ENCODE measurements at regions not wholly inside any gene's neighbourhood (a gene's known extent, or its start where the extent isn't known, plus 50 kb on each side); places are given as distances from the start of the nearest gene placed in this dataset.
"Not testable (repeated sequence)": the region's sequence is repeated elsewhere in the genome, so short reads cannot be mapped to it uniquely, and the experiment has no call there.

DNA sequence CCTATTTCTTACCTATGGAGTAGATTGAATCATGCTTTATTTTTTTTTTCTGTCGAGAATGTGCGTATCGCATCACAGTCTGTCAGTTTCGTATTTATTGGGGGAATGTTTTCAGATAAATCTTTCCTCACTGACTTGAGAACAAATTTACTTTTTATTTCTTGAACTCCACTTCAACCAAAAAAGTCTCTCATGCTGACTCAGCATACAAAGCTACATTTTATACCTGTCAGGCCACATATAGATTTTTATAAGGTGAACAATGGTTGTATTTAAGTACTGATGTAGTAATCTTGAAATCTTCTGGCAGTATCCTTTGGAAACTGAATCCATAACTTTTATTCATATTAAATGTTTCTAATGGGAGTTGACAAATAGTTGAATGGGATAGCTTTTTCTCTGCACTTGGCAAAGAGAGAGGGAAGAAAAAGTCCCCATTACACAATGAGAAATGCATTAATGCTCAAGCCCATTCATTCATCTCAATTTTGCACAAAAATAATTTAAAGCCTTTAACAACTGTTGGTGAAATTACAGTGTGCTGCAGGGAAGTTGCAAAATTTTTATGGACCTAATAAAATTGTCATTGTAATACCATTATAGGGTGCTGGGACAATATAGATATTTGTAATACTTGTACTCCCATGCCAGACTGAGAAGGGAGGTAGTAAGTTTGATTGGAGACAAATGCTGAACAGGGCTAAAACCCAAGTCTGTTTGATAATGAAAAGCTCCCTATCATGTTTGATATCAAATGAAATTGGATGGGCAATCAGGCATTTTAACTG lies 367.6 kb downstream of the HLX start:
- ChIA-PET POLR2A (ENCODE audit: partially characterized antibody) (no interaction called here), CTCF (ENCODE audit: partially characterized antibody) (interaction anchor here (1.0 kb wide), 1 partner anchor 10 kb away, joined by 3 read pairs; no protein-coding TSS in a partner anchor)
- Mint-ChIP-seq H3K27me3 (peaks cover 1 to 13% of the 10 kb centered on the region in 2 donors), H3K4me1 (no peaks in the 10 kb centered on the region), H3K36me3 (no peaks in the 10 kb centered on the region), H3K4me3 (no peak overlapping the region), H3K27ac (no peak overlapping the region), H3K9me3 (peaks cover 0 to 3% (median 0%) of the 10 kb centered on the region in 8 donors)
- DNase-seq = no peak
- Histone ChIP-seq H3K36me3 (ENCODE audit: insufficient read depth, low read length) (no peaks in the 10 kb centered on the region), H3K4me1 (ENCODE audit: insufficient read depth, low read length) (no peaks in the 10 kb centered on the region), H3K27me3 (ENCODE audit: insufficient read depth, low read length) (no peaks in the 10 kb centered on the region), H3K9me3 (ENCODE audit: control insufficient read depth in 1 of 2, low read length in 2 of 2) (no peaks in the 10 kb centered on the region), H3K4me3 (ENCODE audit: low read length in 2 of 2) (no peak overlapping the region), H3K27ac (ENCODE audit: low read depth, low read length) (no peak overlapping the region)
- intact Hi-C loops (cut with micrococcal nuclease) = no loop called here

DNA sequence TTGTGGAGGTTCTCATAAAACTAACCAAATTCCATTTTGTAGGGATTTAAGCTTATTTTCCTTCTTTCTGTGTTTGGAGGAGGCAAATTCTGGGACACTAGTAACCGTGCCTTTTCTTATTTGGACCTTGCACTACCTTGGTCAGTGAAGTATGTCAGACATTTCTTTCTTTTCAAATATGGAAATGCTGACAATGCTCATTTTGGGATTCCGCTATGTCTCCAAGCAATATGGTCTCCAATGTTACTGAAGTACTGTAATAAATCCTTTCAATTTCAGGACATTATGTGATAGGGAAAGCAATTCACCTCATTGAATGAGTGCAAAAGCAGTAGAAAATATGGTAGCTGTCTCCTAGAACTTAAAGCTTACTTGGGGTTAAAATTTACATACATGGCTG lies 372.3 kb downstream of the HLX start:
- Mint-ChIP-seq H3K36me3 (no peaks in the 10 kb centered on the region), H3K9me3 (peaks cover 0 to 11% (median 0%) of the 10 kb centered on the region in 8 donors), H3K27me3 (peaks cover 0 to 9% of the 10 kb centered on the region in 2 donors), H3K4me1 (no peaks in the 10 kb centered on the region), H3K4me3 (no peak overlapping the region), H3K27ac (no peak overlapping the region)
- CTCF ChIA-PET (ENCODE audit: partially characterized antibody) = interaction anchor here (1.0 to 1.1 kb wide), 2 partner anchors 12 to 49 kb away, joined by 3 read pairs; no protein-coding TSS in a partner anchor
- H3K9me3 ChIP-seq (ENCODE audit: control insufficient read depth in 1 of 2, low read length in 2 of 2) = no peaks in the 10 kb centered on the region
- no peak overlapping the region for H3K4me3 ChIP-seq (ENCODE audit: low read length in 2 of 2)
- H3K27ac ChIP-seq (ENCODE audit: low read depth, low read length) = no peak overlapping the region
- intact Hi-C loops (cut with micrococcal nuclease) = no loop called here
- no peaks in the 10 kb centered on the region for H3K27me3 ChIP-seq (ENCODE audit: insufficient read depth, low read length)
- H3K4me1 ChIP-seq (ENCODE audit: insufficient read depth, low read length) = no peaks in the 10 kb centered on the region
- POLR2A ChIA-PET (ENCODE audit: partially characterized antibody) = no interaction called here
- no peaks in the 10 kb centered on the region for H3K36me3 ChIP-seq (ENCODE audit: insufficient read depth, low read length)
- DNase-seq = no peak

DNA sequence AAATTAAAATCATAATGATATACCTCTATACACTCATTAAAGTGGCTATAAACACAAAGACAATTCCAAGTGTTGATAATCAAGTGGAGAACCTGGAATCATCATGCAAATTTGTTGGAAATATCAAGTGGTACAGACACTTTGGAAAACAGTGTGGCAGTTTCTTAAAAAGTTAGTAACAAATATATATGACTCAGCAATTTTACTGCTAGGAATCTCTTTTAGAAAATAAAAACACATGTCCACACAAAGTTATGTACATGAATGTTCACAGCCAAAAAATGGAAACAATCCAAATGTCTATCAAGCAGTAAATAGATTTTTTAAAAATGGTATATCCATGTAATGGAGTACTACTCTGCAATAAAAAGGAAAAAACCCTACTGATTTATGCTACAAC lies 375.6 kb downstream of the HLX start:
- H3K9me3 Mint-ChIP-seq = peaks cover 0 to 31% (median 8%) of the 10 kb centered on the region in 8 donors
- intact Hi-C loops (cut with micrococcal nuclease) = no loop called here
- no peaks in the 10 kb centered on the region for H3K36me3 Mint-ChIP-seq
- peaks cover 0 to 4% of the 10 kb centered on the region in 2 donors for H3K27me3 Mint-ChIP-seq
- H3K9me3 ChIP-seq (ENCODE audit: control insufficient read depth in 1 of 2, low read length in 2 of 2) = no peaks in the 10 kb centered on the region
- no peak for DNase-seq
- POLR2A ChIA-PET (ENCODE audit: partially characterized antibody) = no interaction called here
- H3K4me3 Mint-ChIP-seq = no peak overlapping the region
- H3K4me3 ChIP-seq (ENCODE audit: low read length in 2 of 2) = no peak overlapping the region
- H3K27ac ChIP-seq (ENCODE audit: low read depth, low read length) = no peak overlapping the region
- H3K27me3 ChIP-seq (ENCODE audit: insufficient read depth, low read length) = no peaks in the 10 kb centered on the region
- H3K4me1 ChIP-seq (ENCODE audit: insufficient read depth, low read length) = no peaks in the 10 kb centered on the region
- H3K27ac Mint-ChIP-seq = no peak overlapping the region
- no peaks in the 10 kb centered on the region for H3K4me1 Mint-ChIP-seq
- CTCF ChIA-PET (ENCODE audit: partially characterized antibody) = no interaction called here
- H3K36me3 ChIP-seq (ENCODE audit: insufficient read depth, low read length) = no peaks in the 10 kb centered on the region

DNA sequence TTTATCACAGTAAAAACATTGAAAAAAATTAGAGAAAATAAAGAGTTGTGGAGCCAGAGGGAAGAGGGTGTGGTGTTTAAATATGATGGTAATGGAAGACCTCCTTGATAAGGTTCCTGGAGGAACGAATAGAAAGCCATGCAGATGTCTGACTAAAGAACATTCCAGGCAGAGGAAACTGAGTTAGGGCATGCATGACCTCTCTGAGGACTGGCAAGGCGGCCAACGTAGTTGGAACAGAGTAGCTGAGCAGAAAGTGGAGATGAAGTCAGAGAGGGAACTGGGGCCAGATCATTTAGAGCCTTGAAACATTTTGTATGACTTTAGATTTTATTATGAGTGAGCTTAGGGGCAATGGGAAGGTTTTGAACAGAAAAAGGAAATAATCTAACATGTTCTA lies 377.5 kb downstream of the HLX start:
- Histone ChIP-seq H3K4me3 (ENCODE audit: low read length in 2 of 2) (no peak overlapping the region), H3K27ac (ENCODE audit: low read depth, low read length) (no peak overlapping the region), H3K4me1 (ENCODE audit: insufficient read depth, low read length) (no peaks in the 10 kb centered on the region), H3K36me3 (ENCODE audit: insufficient read depth, low read length) (no peaks in the 10 kb centered on the region), H3K9me3 (ENCODE audit: control insufficient read depth in 1 of 2, low read length in 2 of 2) (no peaks in the 10 kb centered on the region), H3K27me3 (ENCODE audit: insufficient read depth, low read length) (no peaks in the 10 kb centered on the region)
- H3K36me3 Mint-ChIP-seq = no peaks in the 10 kb centered on the region
- ChIA-PET CTCF (ENCODE audit: partially characterized antibody) (no interaction called here), POLR2A (ENCODE audit: partially characterized antibody) (no interaction called here)
- DNase-seq = no peak
- no peak overlapping the region for H3K27ac Mint-ChIP-seq
- intact Hi-C loops (cut with micrococcal nuclease) = no loop called here
- H3K27me3 Mint-ChIP-seq = peaks cover 0 to under 1% of the 10 kb centered on the region in 2 donors
- no peaks in the 10 kb centered on the region for H3K4me1 Mint-ChIP-seq
- no peak overlapping the region for H3K4me3 Mint-ChIP-seq
- peaks cover 0 to 33% (median 10%) of the 10 kb centered on the region in 8 donors for H3K9me3 Mint-ChIP-seq

DNA sequence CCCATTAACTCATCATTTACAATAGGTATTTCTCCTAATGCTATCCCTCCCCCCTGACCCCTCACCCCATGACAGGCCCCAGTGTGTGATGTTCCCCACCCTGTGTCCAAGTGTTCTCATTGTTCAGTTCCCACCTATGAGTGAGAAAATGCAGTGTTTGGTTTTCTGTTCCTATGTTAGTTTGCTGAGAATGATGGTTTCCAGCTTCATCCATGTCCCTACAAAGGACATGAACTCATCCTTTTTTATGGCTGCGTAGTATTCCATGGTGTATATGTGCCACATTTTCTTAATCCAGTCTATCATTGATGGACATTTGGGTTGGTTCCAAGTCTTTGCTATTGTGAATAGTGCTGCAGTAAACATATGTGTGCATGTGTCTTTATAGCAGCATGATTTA lies 378.3 kb downstream of the HLX start:
- H3K4me1 ChIP-seq (ENCODE audit: insufficient read depth, low read length); H3K27me3 Mint-ChIP-seq; H3K36me3 ChIP-seq (ENCODE audit: insufficient read depth, low read length); H3K27ac Mint-ChIP-seq; H3K4me3 Mint-ChIP-seq; DNase-seq; H3K36me3 Mint-ChIP-seq; H3K9me3 ChIP-seq (ENCODE audit: control insufficient read depth in 1 of 2, low read length in 2 of 2); H3K27me3 ChIP-seq (ENCODE audit: insufficient read depth, low read length); intact Hi-C loops (cut with micrococcal nuclease); CTCF ChIA-PET (ENCODE audit: partially characterized antibody); H3K27ac ChIP-seq (ENCODE audit: low read depth, low read length); POLR2A ChIA-PET (ENCODE audit: partially characterized antibody); H3K4me3 ChIP-seq (ENCODE audit: low read length in 2 of 2); H3K4me1 Mint-ChIP-seq: not testable (repeated sequence)
- H3K9me3 Mint-ChIP-seq = peaks cover 0 to 35% (median 11%) of the 10 kb centered on the region in 8 donors

DNA sequence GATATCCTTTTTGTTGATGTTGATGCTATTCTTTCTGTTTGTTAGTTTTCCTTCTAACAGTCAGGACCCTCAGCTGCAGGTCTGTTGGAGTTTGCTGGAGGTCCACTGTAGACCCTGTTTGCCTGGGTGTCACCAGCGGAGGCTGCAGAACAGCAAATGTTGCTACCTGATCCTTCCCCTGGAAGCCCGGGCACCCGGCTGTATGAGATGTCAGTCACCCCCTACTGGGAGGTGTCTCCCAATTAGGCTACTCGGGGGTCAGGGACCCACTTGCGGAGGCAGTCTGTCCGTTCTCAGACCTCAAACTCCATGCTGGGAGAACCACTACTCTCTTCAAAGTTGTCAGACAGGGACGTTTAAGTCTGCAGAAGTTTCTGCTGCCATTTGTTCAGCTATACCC lies 383.4 kb downstream of the HLX start:
- peaks cover 0 to 19% (median 13%) of the 10 kb centered on the region in 8 donors for H3K9me3 Mint-ChIP-seq
- H3K4me1 ChIP-seq (ENCODE audit: insufficient read depth, low read length); POLR2A ChIA-PET (ENCODE audit: partially characterized antibody); H3K27ac ChIP-seq (ENCODE audit: low read depth, low read length); H3K4me3 Mint-ChIP-seq; H3K27ac Mint-ChIP-seq; H3K27me3 Mint-ChIP-seq; DNase-seq; H3K9me3 ChIP-seq (ENCODE audit: control insufficient read depth in 1 of 2, low read length in 2 of 2); H3K27me3 ChIP-seq (ENCODE audit: insufficient read depth, low read length); intact Hi-C loops (cut with micrococcal nuclease); H3K4me1 Mint-ChIP-seq; H3K36me3 ChIP-seq (ENCODE audit: insufficient read depth, low read length); H3K36me3 Mint-ChIP-seq; H3K4me3 ChIP-seq (ENCODE audit: low read length in 2 of 2): not testable (repeated sequence)
- CTCF ChIA-PET (ENCODE audit: partially characterized antibody) = interaction anchor here (1.1 kb wide), 1 partner anchor 172 kb away, joined by 3 read pairs; no protein-coding TSS in a partner anchor

DNA sequence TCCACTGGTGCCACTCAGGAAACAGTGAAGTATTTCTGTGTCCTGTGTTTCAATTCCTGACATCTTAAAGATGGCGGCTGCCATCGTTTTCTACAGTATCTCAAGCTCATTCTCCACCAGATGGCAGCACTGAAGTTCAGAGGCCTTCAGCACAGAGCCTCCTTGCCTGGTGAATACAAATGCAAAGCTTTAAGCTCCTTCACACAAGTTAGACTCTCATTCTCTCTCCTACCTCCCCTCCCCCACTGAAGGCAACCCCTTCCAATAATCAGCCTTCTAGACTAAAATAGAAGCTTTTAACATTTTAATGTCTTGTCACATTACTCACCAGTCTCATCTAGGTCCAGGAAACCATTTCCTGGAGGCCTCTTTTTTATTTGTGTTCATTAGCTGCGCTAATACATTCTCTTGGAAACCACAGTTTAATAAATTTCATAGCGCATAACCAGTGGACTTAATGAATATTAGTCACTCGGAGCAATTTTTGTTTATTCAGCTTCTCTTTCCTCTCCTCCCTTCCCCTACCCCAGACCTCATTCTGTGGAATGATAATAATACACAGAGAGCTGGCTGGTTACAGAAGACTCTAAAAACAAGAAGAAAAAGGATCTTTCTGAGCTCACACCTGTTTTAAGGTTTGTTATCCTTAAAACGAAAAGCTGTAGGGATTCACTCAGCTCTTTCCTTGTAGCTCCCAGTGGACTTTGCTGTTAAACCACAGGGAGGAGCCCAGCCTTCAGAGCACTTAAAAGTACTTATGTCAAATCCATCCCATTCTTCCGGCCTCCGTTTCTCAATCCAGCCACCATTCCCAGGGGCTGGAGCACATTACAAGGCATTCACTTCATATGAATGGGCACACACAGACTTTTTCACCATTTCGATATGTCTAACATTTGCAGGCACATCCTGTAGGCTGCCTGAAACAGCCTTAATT lies 384.9 kb downstream of the HLX start:
- H3K4me1 Mint-ChIP-seq = no peaks in the 10 kb centered on the region
- H3K27me3 ChIP-seq (ENCODE audit: insufficient read depth, low read length) = no peaks in the 10 kb centered on the region
- H3K9me3 Mint-ChIP-seq = peaks cover 0 to 12% (median 5%) of the 10 kb centered on the region in 8 donors
- H3K27ac Mint-ChIP-seq = no peak overlapping the region
- no peak overlapping the region for H3K27ac ChIP-seq (ENCODE audit: low read depth, low read length)
- H3K27me3 Mint-ChIP-seq = peaks cover 2 to 5% of the 10 kb centered on the region in 2 donors
- peak; percentile 4 to 41 (median 11) for DNase-seq
- no peak overlapping the region for H3K4me3 ChIP-seq (ENCODE audit: low read length in 2 of 2)
- H3K36me3 ChIP-seq (ENCODE audit: insufficient read depth, low read length) = no peaks in the 10 kb centered on the region
- intact Hi-C loops (cut with micrococcal nuclease) = no loop called here
- H3K4me1 ChIP-seq (ENCODE audit: insufficient read depth, low read length) = no peaks in the 10 kb centered on the region
- ChIA-PET CTCF (ENCODE audit: partially characterized antibody) (interaction anchor here (0.8 to 1.8 kb wide), 9 partner anchors 9 to 750 kb away, joined by 3 to 12 read pairs (median 4); no protein-coding TSS in a partner anchor), POLR2A (ENCODE audit: partially characterized antibody) (no interaction called here)
- no peak overlapping the region for H3K4me3 Mint-ChIP-seq
- no peaks in the 10 kb centered on the region for H3K9me3 ChIP-seq (ENCODE audit: control insufficient read depth in 1 of 2, low read length in 2 of 2)
- no peaks in the 10 kb centered on the region for H3K36me3 Mint-ChIP-seq

Data from CD4-positive, alpha-beta memory T cell (primary cell).